ENCODE measurements at regions not wholly inside any gene's neighbourhood (a gene's known extent, or its start where the extent isn't known, plus 50 kb on each side); places are given as distances from the start of the nearest gene placed in this dataset.

DNA sequence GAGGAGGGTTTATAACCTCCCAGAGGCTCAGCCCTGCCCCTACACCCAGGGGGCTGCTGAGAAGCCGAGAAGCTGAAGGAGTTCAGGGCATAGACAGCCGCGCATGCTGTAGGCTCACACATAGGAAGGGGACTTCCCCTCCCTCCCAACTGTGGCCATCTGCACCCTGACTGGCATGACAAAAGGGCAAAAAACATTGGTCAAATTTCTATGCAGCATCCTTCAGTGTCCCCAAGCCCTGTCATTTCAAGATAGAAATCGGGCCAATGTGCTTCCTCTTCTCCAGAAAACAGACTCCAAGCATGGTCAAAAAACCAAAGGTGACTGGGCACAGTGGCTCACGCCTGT is 55.9 kb upstream of the MYL10 start:
- TF ChIP-seq SRF (IDR thresholded peaks at IDR 0.05; ENCODE audit: low read depth in 2 of 2, low read length in 2 of 2) (no peak), SREBF2 (IDR thresholded peaks at IDR 0.05; ENCODE audit: low read length) (no peak), FOXM1 (IDR thresholded peaks at IDR 0.05; ENCODE audit: low read depth, low read length) (no peak), EZH2 (IDR thresholded peaks at IDR 0.05; ENCODE audit: borderline replicate concordance, control insufficient read depth, low read depth, low read length) (no peak), MEF2B (IDR thresholded peaks at IDR 0.05; ENCODE audit: partially characterized antibody, poor library complexity, severe bottlenecking) (no peak), KDM1A (IDR thresholded peaks at IDR 0.05; ENCODE audit: borderline replicate concordance) (no peak), ZZZ3 (IDR thresholded peaks at IDR 0.05; ENCODE audit: control insufficient read depth, insufficient read length, low read depth) (no peak), RAD21 (IDR thresholded peaks at IDR 0.05; ENCODE audit: insufficient read depth, low read depth, low read length) (no peak), RELA (IDR thresholded peaks at IDR 0.05; ENCODE audit: borderline replicate concordance, partially characterized antibody) (no peak), BCL11A (IDR thresholded peaks at IDR 0.05; ENCODE audit: low read depth, low read length) (no peak), CTCF (IDR thresholded peaks at IDR 0.05 in 2 of 3, conservative IDR thresholded peaks at IDR 0.05 in 1 of 3; ENCODE audit: control insufficient read depth in 2 of 3, extremely low read depth in 1 of 3, insufficient read depth in 1 of 3, low read depth in 3 of 3, low read length in 3 of 3) (no peak)
- TF ChIP-seq, protein P1, sequence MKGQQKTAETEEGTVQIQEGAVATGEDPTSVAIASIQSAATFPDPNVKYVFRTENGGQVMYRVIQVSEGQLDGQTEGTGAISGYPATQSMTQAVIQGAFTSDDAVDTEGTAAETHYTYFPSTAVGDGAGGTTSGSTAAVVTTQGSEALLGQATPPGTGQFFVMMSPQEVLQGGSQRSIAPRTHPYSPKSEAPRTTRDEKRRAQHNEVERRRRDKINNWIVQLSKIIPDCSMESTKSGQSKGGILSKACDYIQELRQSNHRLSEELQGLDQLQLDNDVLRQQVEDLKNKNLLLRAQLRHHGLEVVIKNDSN (IDR thresholded peaks at IDR 0.05; ENCODE audit: borderline replicate concordance, extremely low read length, insufficient read depth, low read depth, low read length), result no peak
